ENCODE measurements at regions not wholly inside any gene's neighbourhood (a gene's known extent, or its start where the extent isn't known, plus 50 kb on each side); places are given as distances from the start of the nearest gene placed in this dataset.

- Histone ChIP-seq H3K79me2 (replicated peaks; ENCODE audit: insufficient read depth) (no peaks in the 10 kb centered on the region), H3K36me3 (ENCODE audit: insufficient read depth) (no peaks in the 10 kb centered on the region), H2AFZ (no peak overlapping the region), H4K20me1 (replicated peaks; ENCODE audit: insufficient read depth) (no peaks in the 10 kb centered on the region), H3K27ac (ENCODE audit: low read depth) (peak overlapping the region; percentile 46; the same call in 1 of the 2 replicates), H3K4me2 (peak overlapping the region; percentile 36), H3K9me2 (ENCODE audit: insufficient read depth) (no peaks in the 10 kb centered on the region), H3K4me1 (ENCODE audit: insufficient read depth) (peaks cover 66% of the 10 kb centered on the region), H3K4me3 (peak overlapping the region; percentile 19), H3K27me3 (ENCODE audit: insufficient read depth) (peaks cover 89% of the 10 kb centered on the region), H3F3A (replicated peaks; ENCODE audit: low read depth) (0 out of 2 replicates have a peak, but pooled peaks cover 8% of the 10 kb centered on the region)
- peaks cover 4% of the 10 kb centered on the region; the same call in 2 of the 3 replicates for H3K36me3 Mint-ChIP-seq (ENCODE audit: low read depth)
- no peak overlapping the region for H3K27ac Mint-ChIP-seq
- peak overlapping the region; percentile 49 for H3K4me3 Mint-ChIP-seq
- peaks cover 80% of the 10 kb centered on the region for H3K27me3 Mint-ChIP-seq (ENCODE audit: insufficient read depth, low read depth, poor library complexity)
- ATAC-seq (peak; percentile 93), DNase-seq (ENCODE audit: low spot score) (peak; percentile 93)
- peaks cover 2% of the 10 kb centered on the region; the same call in 2 of the 3 replicates for H3K9me3 Mint-ChIP-seq
- H3K4me1 Mint-ChIP-seq = peaks cover 68% of the 10 kb centered on the region
- TF ChIP-seq ZNF462 (CRISPR knock-in tag; IDR thresholded peaks at IDR 0.05) (peak; percentile 60; the same call in 1 of the 2 replicates), REST (IDR thresholded peaks at IDR 0.05; ENCODE audit: unreplicated experiment) (no peak), NANOG (IDR thresholded peaks at IDR 0.05; ENCODE audit: borderline replicate concordance) (peak; percentile 84)
Observed at GRCh38 chr16:54651440-54652195, 279.0 kb upstream of the IRX5 start.
